Sciatic nerve (tissue), 2 donors: ENCODE measurements at regions not wholly inside any gene's neighbourhood (a gene's known extent, or its start where the extent isn't known, plus 50 kb on each side); places are given as distances from the start of the nearest gene placed in this dataset.
"Not testable (repeated sequence)": the region's sequence is repeated elsewhere in the genome, so short reads cannot be mapped to it uniquely, and the experiment has no call there.

ENCODE experiments used
- ATAC-seq: fragments of 200-7000 bp; cut with Tn5 transposase; one replicate; pipeline ENCODE4 v1.9.1; 2020; ENCODE audit warnings: mild to moderate bottlenecking, moderate library complexity
- DNase-seq: peaks from one replicate; pipeline ENCODE4 v3.0.0-alpha.2; 2020; ENCODE audit warnings: low spot score
- intact Hi-C: fragments of 100-400 bp; cut with DNase I; formaldehyde crosslinking; loops from one replicate; pipeline ENCODE4 v1.14.2; 2022
- donor health status: DM: no; HTN: no; CAD: no.
- donor health status: DM: no; HTN: no; CAD: no.

DNA sequence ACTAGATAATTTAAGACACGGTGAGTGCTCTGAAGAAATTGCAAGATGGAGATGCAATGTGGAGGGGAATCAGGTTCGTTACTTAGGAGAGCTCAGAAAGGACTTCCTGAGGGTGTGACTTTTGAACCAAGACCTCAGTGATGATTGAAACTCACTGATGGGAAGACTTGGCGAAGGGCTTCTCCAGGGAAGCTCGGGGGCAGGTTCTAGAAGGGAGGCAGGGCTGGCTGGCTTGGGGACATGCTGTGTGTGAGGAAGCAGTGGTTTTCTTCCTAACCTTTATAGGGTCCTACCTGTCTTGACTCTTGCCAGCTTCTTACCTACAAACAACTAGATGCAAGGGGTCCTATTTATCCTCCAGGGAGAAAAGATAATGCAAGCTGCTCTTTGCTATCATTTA, 637.9 kb downstream of the ACTR3B start:
- DNase-seq: no peak
- intact Hi-C loops: no loop called here
- ATAC-seq: no peak

DNA sequence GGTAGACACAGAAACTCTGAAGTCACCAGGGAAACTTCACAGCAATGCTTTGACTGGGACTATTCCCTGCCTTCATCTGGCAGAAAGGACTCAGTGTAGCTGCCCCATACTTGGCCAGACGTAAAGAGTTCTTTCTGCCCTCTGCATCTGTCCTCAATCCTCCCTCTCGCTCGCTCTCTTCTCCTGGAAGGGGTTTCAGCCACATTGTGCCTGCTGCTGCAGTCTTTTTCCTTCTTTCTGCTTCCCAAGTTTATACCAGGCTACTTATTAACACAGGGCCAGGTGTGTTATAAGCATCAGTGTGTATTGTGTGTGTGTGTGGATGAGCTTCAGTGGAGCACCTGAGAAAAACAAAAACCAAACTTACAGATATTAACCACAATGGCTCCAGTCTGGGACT, 638.4 kb downstream of the ACTR3B start:
- no peak for DNase-seq
- no peak for ATAC-seq
- intact Hi-C loops: no loop called here

DNA sequence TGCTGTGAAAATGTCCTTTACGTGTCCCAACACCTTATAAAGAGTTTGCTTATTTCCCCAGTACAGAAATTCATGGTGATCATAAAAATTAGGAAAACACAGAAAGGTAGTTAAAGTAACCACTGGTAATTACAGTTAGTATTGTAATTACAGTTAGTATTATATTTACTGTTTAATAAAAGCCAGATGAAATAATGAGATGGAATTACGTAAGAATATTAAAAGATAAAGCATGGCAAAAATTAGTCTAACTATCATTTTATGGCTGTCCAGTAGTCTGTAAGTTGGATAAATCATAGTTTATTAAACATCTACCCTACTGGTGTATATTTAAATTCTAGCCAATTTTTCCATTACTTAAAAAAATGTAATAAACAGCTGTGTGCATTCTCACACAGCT, 638.8 kb downstream of the ACTR3B start:
- intact Hi-C loops: no loop called here
- no peak for ATAC-seq
- no peak for DNase-seq

DNA sequence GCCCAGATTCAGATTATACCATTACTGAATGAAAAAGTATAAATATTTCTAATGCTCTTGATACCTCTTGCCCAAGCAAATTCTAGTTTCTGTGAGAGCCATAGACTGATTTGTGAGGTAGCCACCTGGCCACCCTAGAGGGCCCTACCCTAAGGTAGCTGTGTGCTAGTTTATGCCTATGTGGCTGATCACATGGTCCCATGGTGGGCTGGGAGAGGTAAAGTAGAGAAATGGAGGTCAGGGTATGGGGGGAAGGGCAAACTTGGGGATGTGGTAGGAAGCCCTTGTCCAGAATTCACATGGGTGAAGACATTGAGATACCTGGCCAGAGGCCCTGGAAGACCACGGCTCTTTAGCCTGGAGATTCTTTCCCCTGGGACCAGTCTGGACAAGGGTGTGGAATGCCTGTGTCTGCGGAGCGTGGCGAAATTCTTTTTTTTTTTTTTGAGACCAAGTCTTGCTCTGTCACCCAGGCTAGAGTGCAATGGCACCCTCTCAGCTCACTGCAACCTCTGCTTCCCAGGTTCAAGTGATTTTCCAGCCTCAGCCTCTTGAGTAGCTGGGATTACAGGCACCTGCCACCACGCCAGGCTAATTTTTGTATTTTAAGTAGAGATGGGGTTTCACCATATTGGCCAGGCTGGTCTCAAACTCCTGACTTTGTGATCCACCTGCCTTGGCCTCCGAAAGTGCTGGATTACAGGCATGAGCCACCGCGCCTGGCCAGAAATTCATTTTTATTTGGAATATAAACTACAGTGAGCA, 639.4 kb downstream of the ACTR3B start:
- no peak for ATAC-seq
- intact Hi-C loops: no loop called here

DNA sequence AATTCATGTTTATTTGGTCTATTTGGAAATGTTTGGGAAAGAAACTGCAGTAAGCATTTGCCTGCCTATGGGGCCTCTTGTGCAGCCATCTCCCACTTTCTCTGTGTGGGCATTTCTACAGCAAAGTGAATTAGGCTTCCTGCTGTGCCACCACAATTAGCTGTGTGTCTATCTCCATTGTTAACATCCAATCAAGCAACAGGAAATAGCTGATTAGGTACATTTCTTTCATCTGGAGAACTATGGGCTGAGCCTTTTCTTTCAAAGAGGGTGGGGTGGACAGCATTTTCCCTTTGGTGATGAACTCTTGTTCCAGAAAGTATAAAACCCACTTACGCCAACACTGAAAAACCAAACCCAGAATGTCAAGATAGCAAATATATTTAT, 640.0 kb downstream of the ACTR3B start:
- no peak for ATAC-seq
- intact Hi-C loops: no loop called here
- no peak for DNase-seq

More for the DNA sequence above, 639.4 kb downstream of the ACTR3B start:
- DNase-seq: no peak

DNA sequence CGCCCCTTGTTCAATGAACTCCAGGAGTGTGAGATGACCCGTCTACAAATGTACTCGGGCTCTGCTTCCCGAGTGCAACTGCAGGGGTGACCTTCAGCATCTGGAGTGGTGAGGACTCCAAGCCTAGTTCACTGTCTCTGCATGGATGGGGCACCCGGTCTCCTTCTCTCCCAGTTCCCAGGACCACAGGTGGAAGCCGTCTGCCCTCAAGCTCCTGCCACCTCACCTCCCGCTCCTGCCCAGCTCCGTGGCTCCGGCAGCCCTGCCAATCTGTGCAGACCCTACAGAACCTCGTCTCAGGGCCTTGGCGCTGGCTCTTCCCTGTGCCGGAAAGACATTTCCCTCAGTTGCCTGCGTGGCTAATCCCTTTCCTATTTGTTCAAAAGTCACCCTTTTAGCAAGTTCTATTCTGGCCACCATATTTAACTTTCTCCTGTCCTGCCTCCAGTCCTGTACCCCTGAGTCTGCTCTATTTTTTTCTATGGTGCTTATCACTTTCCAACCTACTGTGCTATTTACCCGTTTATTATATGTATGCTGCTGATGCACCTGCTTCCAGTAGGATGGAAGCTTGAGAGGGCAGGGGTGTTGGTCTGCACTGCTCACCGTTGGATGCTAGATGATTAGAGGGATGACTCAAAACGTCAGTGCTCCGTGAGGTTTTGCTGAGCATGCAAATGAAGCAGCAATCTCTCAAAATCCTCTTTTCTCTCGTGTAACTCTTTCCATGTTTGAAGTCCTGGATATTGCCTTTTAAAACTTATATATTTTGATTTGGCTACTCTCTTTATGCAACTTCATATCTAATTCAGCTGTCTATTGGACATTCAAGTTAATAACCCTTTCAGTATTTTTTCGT, 641.4 kb downstream of the ACTR3B start:
- DNase-seq: no peak
- ATAC-seq: no peak
- intact Hi-C loops: no loop called here

DNA sequence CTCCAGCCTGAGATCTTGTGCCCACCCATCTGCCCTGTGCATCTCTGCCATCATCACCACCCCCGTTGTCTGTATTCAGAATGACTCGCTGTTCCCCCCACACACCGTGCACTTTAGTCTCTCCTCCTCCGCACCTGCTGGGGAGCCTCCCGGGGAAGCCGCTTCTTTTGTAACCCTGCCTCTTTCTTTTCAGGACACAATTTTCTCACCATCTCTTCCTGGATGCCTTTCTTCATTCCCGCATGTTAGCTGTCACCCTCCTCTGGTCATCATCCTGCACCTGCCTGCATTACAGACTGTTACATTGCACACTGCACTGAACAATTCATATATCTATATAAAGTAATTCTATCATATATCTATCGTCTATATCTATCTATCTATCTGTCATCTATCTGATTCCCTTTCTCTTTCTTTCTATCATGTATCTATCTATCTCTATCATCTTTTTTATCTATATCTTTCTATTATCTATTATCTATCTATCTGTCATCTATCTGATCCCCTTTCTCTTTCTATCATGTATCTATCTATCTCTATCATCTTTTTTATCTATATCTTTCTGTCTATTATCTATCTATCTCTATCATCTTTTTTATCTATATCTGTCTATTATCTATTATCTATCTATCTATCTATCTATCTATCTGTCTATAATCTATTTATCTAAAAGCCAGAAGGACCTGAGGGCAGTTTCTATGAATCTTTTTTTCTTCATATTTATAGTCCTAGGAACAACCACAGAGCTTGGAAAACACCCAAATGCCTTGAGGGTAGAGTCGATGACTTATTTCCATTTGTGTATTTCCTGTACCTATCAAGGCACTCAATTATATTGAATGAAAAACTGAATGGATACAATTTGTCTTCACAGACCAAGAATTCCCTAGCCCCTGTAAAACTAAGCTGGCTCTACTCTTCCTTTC, 642.5 kb downstream of the ACTR3B start:
- intact Hi-C loops: no loop called here
- no peak for DNase-seq
- ATAC-seq: no peak

DNA sequence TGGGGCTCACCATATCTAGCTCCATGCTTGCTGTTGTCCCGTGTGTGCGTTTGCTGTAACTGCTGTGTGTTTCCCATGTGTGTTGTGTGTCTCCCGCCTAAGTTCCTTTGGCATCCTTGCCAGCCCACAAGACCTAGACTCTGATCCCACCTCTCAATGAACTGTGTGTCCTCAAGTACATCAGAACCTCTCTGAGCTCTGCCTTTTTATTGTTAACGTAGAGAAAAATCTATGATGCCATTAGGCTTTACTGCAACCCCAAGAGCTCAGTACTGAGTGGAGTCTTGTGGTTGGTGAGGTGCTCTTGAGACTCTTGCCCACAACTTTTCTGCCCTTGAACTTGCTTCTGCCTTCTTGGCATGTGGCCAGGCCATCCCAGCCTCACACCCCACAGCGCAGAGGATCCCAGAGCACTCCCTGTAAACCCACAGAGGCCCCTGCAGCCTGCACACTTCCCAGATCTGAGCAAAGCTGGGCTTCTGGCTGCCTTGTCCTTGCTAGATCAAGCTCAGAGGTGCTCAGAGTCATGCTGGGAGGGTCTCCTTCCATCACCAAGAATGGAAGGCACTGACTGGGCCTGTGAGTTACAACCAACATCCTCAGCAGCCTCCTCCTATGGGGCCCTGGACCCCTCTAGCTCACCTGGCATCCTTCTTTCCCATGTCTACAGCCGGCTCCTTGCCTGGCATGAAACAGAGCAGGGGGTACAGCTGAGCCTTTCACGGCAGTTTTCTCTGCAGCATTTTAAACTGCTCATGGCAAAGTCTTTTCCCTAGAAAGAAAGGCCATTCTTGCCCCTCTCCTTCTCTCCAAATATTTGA, 643.4 kb downstream of the ACTR3B start:
- DNase-seq (no peak), ATAC-seq (no peak)
- intact Hi-C loops: no loop called here

DNA sequence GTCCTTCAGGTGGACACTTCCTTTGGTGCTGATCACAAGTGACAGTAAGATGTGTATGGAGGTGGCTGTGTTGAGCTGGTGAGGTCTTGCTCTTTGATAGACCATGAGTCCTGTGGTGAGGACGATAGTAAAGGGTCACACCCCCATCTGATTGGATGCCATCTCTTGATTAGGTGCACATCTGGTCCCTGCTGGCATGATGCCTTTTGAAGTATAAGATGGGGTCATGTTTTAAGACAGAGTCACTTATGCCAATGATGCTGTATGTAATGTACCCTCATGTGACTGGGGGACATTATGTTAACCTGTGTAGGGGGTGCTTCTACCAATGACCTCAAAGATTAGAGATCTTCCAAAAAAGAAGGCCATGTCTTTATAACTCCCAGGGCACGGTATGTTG, 644.6 kb downstream of the ACTR3B start:
- intact Hi-C loops: no loop called here
- ATAC-seq: no peak
- no peak for DNase-seq

DNA sequence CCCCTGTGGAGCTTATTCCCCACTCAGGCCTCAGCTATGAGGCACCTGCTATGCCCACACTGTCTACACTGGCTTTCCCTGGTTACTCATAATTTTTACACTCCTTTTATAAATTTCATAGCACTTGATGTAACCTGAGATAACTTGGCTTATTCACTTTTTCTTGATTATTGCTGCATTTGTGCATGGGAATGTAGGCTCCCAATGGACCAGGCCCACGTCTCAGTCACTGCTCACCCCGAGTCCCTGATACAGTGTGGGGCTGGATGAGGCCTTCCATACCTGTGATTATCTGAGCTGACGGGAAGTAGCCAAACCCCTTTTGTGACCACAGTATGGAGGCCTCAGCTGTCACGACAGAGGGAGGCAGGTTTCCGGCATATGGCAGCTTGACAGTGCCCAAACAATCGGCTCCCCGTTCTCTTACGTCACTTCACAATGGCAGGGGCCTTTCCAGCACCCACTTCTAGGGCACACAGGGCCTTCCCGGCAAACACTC, 645.3 kb downstream of the ACTR3B start:
- ATAC-seq: no peak
- DNase-seq: no peak
- intact Hi-C loops: no loop called here

DNA sequence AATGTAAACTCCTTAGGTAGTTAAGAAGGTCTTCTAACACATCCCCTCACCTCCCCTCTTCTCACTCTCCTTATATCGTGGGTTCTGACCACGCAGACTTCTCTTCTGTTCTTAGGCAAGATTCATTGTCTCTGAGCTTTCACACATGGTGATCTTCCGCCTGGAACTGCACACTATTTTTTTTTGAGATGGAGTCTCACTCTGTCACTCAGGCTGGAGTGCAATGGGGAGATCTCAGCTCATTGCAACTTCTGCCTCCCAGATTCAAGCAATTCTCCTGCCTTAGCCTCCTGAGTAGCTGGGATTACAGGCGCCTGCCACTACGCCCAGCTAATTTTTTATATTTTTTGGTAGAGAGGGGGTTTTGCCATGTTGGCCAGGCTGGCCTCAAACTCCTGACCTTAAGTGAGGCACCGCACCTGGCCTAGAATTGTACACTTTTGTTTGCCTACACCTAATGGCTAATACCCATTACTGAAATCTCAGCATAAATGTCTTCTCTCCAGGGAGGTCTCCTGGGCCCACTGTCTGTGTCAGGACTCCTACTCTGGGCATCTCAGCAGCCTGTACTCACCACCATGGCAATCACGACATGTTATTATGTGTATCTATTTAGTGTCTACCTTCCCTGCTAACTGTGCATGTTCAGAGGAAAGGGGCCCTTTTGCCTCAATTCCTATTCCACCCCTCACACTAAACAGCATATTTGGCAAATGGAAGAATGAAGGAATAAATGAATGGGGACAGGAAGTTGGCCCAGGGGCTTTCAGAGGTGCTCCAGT, 646.3 kb upstream of the DPP6 start:
- DNase-seq: no peak
- ATAC-seq: no peak
- intact Hi-C loops: no loop called here

DNA sequence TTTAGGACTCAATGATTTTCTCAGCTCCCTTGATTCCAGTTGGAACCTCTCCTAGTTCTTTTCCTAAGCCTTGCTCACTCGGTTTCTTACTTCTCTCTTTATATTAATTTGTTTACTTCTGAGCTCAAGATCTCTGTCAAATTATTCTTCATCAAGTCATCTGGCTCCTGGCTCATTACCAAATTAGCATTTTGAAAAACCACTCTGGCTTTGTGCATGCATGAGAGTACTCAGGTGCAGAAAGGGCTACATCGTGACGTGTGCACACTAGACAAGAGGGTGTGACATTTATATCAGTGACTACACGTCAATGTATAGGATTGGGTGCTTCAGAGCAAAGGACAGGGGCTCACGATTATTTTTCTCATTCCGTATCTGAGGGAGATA, 645.7 kb upstream of the DPP6 start:
- ATAC-seq (no peak), DNase-seq (no peak)
- intact Hi-C loops: no loop called here

DNA sequence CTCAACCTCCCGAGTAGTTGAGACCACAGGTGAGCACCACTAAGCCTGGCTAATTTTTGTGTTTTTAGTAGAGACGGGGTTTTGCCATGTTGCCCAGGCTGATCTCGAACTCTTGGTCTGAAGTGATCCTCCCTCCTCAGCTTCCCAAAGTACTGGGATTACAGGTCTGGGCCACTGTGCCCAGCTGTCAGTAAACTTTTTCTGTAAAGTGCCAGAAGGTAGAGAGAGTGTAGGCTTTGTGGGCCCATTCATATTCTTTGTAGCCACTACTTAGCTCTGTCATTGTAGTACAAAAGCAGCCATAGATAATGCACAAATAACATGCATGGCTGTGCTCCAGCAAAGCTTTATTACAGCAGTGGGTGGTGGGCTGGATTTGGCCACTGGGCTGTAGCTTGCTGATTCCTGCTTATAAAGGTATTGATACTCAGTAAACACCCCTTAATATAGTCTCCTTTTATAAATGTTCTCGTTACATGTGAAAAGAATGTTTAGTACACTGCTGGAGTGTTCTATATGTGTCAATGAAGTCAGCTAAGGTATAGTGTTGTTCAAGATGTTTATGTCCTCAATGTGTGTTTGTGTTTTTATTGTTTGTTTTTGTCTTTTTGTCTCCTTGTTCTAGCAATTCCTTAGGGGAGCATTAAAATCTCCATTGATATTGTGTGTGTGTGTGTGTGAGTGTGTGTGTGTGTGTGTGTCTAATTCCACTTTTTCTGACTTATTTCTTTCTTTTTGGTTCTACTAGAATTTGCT, 644.7 kb upstream of the DPP6 start:
- ATAC-seq (no peak), DNase-seq (no peak)
- intact Hi-C loops: no loop called here

DNA sequence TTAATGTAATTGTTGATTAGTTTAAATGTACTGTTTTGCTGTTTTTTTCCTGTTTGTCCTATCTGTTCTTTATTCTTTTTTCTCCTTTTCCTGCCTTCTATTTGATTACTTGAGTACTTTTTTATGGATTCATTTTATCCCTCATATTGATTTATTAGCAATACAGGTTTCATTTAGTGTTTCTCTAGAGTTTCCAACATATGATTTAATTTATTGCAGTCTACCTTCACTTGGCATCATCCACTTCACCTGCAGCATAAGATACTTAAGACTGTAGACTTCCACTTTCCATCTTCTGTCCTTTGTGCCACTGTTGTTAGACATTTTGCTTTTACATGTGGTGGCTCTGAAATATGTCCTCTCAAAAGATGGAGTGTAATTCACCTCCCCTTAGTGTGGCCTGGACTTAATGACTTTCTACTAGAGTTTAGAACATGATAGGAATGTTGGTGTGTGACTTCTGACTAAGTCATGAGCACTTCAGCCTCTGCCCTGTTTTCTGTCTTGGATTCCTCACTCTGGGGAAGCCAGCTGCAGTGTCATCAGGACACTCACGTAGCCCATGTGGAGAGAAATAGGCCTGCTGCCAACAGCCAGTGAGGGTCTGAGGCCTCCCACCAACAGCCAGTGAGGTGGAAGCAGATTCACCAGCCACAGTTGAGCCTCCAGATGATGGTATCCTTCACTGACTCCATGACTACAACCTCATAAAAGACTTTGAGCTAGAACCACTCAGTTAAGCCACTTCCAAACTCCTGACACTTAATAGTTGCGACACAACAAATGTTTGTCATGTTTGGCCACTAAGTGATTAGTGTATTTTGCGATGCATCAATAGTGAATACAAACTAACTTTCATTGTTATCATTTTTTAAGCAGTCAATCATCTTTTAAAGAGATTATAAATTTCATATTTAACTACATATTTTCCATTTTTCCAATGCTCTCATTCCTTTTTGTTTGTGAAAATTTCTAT, 643.5 kb upstream of the DPP6 start:
- intact Hi-C loops: no loop called here
- no peak for DNase-seq
- ATAC-seq: no peak

DNA sequence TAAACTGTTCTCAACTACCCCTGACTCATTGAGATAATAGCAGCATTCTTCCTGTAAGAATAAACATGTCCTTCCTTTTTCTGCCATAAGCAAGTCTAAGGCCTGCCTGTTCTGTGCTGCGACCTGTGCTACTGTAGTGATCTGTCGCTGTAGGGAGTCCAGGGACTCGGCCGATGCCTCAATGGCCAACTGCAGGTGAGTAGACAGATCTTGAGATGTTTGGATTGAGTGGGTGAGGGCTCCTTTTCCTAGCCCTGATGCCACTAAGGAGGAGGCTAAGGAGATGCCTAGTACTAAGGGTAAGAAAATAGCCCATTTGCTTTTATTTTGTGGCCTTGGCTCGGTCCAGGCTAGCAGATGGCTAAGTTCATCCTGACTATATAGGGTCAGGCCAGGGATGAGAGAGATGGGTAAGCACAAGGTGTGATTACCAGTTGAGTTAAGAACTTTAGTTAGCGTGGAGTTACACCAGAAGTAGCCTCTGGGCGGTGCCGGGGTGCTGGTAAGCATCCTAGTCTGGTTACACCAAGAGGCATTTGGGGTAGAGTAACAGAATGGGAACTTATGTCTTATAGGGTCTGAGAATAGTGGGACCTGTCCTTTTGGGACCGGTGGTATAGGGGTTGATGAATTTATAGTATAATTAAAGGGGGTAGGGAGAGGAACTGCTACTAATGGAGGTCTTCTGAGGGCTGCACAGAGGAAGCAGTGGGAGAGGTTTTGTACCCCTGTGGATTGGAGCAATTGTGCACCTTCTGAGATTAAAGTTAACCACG, 642.4 kb upstream of the DPP6 start:
- intact Hi-C loops: loop anchor here (10.0 kb wide), 1 partner anchor 275 kb away; no protein-coding TSS in a partner anchor
- ATAC-seq, DNase-seq: not testable (repeated sequence)
